ELF-1 (cell line): ENCODE measurements at regions not wholly inside any gene's neighbourhood (a gene's known extent, or its start where the extent isn't known, plus 50 kb on each side); places are given as distances from the start of the nearest gene placed in this dataset.

Source experiments
- DNase-seq: peaks from one replicate; pipeline ENCODE4 v3.0.0-alpha.2; 2016; ENCODE audit warnings: low read depth, low spot score

- no peak for DNase-seq
Observed at GRCh38 chr5:93884254-93884653, 142.9 kb upstream of the POU5F2 start.

GRCh38 chr5:93883459-93883858, 142.1 kb upstream of the POU5F2 start:
- DNase-seq, result no peak

- DNase-seq, result no peak
Observed at GRCh38 chr5:93875693-93876092, 134.3 kb upstream of the POU5F2 start.

GRCh38 chr5:93874491-93874890, 133.1 kb upstream of the POU5F2 start:
- no peak for DNase-seq

- DNase-seq, result no peak
Observed at GRCh38 chr5:93874080-93874479, 132.7 kb upstream of the POU5F2 start.

GRCh38 chr5:93873211-93873736, 131.9 kb upstream of the POU5F2 start:
- no peak for DNase-seq

- no peak for DNase-seq
Observed at GRCh38 chr5:93870649-93871048, 129.2 kb upstream of the POU5F2 start.

GRCh38 chr5:93868851-93869250, 127.5 kb upstream of the POU5F2 start:
- no peak for DNase-seq

- no peak for DNase-seq
Observed at GRCh38 chr5:93850311-93850710, 108.9 kb upstream of the POU5F2 start.

GRCh38 chr5:93845376-93845775, 104.0 kb upstream of the POU5F2 start:
- no peak for DNase-seq

GRCh38 chr5:93831449-93831848, 90.0 kb upstream of the POU5F2 start:
- DNase-seq, result no peak

- DNase-seq, result no peak
Observed at GRCh38 chr5:93830893-93831292, 89.5 kb upstream of the POU5F2 start.

GRCh38 chr5:93829346-93829745, 87.9 kb upstream of the POU5F2 start:
- no peak for DNase-seq

GRCh38 chr5:93821891-93822415, 80.6 kb upstream of the POU5F2 start:
- DNase-seq, result no peak

- peak; percentile 81 for DNase-seq
Observed at GRCh38 chr5:93819668-93820067, 78.3 kb upstream of the POU5F2 start.

- no peak for DNase-seq
Observed at GRCh38 chr5:93810780-93811179, 69.4 kb upstream of the POU5F2 start.

GRCh38 chr5:93809430-93809829, 68.0 kb upstream of the POU5F2 start:
- no peak for DNase-seq

GRCh38 chr5:93807846-93808245, 66.4 kb upstream of the POU5F2 start:
- DNase-seq, result no peak

- no peak for DNase-seq
Observed at GRCh38 chr5:93805616-93806379, 64.4 kb upstream of the POU5F2 start.

GRCh38 chr5:93800988-93801811, 59.8 kb upstream of the POU5F2 start:
- peak; percentile 18 for DNase-seq

- DNase-seq, result peak; percentile 32
Observed at GRCh38 chr5:93794954-93795353, 53.6 kb upstream of the POU5F2 start.

- no peak for DNase-seq
Observed at GRCh38 chr5:93793159-93793781, 51.9 kb upstream of the POU5F2 start.
